Limb (tissue), 2 donors: ENCODE measurements at regions not wholly inside any gene's neighbourhood (a gene's known extent, or its start where the extent isn't known, plus 50 kb on each side); places are given as distances from the start of the nearest gene placed in this dataset.

Experiments
- DNase-seq, 2 donors: peaks; one replicate each; pipeline ENCODE4 v3.0.0-alpha.2; 2016; ENCODE audit errors: extremely low spot score in 2 of 2

GRCh38 chr9:134271338-134272301 lies 54.6 kb upstream of the RXRA start:
- no peak for DNase-seq

DNA sequence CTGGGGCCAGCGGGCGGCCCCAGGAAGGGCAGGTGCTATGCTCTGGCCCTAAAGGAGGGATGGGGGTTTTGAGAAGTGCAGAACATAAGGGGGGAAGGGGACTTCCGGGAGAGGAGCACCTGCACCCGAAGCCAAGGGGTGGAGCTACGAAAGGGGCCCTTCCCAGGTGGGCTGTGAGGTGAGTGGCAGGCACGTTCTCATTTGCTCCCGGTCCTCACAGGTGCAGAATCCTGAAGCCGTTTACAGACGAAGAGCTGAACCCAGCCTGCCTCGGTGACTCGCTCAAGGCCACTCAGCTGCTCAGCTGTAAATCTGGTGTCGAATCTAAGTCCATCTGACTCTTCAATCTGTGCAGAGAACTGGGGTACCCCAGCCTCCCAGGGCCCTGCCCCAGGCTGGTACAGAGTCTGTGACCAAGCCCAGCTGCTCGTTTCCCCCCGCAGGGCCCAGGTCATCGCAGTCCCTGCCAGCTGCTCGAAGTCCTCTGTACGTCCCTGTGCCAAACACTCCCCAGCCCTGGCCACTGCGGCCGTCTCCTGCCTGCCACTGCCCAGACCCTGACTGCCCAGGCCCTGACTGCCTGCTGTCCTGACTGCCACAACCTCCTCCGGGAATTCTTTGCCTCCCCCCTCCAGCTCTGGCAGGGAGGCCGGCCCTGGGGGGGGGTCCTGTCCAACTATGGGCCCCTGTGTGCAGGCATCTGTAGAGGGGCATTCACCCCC lies 53.8 kb upstream of the RXRA start:
- no peak for DNase-seq

DNA sequence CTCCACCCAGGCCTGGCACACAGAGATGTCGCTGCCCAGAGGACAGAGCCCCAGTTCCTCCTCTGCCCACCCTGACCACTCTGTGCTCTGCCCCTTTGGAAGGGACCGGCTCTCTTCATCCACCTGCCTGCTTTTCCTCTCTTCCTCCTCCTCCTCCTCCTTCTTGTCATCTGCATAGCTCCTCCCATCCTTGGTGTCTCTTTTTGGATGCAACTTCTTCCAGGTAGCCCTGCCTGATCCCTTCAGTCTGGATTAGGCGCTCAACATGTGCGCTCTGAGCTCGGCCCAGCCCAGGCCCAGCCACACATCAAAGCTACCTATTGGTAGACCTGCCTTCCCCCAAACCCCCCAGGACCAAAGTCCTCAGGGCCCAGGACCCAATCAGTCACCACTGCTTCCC lies 52.6 kb upstream of the RXRA start:
- no peak for DNase-seq

DNA sequence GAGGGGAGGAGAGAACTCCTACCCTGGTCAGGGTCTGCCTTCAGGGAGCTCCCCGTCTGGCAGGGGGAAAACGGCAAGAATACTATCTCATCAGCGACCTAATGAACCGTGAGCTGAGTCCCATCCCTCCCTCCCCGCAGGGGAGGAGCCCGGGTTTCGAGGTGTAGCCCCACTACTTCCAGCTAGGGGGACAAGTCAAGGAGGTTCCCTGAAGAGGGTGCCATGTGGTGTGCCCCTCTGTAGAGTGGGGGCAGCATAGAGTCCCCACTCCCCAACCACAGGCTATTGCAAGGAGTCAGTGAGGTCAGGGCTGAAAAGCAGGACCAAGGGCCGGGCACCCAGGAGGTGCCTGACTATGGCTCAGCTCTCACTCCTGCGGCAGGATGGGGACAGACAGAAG lies 50.9 kb upstream of the RXRA start:
- DNase-seq, result no peak

GRCh38 chr9:134276453-134277245 lies 49.6 kb upstream of the RXRA start:
- DNase-seq, result no peak
